Activated CD4-positive, alpha-beta T cell treated with anti-CD3 and anti-CD28 coated beads, Interleukin-2, amount 50 U/mL, for 16 hours (primary cell): ENCODE measurements at regions not wholly inside any gene's neighbourhood (a gene's known extent, or its start where the extent isn't known, plus 50 kb on each side); places are given as distances from the start of the nearest gene placed in this dataset.

Source experiments
- DNase-seq: peaks from one replicate; pipeline ENCODE4 v3.0.0-alpha.2; 2020

DNA sequence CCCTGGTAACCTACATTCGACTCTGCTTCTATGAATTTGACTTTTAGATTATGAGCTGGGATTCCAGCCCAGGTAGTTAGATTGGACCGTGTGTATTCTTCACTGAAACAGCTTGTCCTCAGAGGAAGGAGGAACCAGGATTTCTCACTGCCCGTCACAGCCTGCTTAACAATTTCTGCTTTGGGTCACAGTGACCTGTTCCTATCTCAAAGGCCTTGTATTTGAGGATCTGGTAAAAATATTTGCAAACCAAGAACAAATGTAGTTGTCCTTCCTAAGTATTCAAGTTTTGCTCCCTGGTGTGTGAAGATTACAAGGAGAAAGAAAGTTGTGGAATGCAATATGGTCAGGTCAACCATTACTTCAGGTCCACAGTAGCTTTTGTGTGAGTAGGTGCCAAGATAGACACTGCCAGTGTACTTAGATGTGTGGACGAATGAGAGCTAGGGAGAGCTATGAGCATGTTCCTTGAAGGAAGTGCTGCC is 55.1 kb downstream of the KIF4B start:
- no peak for DNase-seq

DNA sequence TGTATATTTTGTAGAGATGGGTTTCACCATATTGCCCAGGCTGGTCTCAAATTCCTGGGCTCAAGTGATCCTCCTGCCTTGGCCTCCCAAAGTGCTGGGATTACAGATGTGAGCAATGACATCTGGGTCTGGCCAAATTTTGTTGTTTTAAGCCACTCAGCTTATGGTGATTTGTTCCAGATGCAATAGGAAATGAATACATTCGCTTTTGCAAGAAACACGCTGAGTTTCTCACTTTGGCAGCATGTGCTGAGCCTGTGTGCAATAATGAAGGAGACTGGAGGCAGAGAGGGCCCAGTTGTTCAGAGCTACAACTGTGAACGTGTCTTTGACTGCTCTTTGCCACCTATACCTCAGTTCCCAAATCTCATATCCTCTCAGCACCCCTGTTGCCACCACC is 56.4 kb downstream of the KIF4B start:
- no peak for DNase-seq

DNA sequence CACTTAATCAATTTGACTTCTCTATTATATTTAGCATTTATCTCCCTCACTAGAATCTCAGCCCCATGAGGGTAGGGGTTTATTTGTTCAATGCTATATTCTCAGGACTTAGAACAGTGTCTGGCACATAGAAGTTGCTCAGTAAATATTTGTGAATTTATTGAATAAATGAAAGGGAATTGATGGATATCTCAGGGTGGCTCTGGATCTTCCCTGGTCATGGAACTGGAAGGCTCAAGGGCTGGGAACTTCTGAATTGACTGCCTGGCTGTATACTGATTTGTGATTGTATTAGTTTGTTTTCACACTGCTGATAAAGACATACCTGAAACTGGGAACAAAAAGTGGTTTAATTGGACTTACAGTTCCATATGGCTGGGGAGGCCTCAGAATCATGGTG is 57.2 kb downstream of the KIF4B start:
- DNase-seq: no peak

DNA sequence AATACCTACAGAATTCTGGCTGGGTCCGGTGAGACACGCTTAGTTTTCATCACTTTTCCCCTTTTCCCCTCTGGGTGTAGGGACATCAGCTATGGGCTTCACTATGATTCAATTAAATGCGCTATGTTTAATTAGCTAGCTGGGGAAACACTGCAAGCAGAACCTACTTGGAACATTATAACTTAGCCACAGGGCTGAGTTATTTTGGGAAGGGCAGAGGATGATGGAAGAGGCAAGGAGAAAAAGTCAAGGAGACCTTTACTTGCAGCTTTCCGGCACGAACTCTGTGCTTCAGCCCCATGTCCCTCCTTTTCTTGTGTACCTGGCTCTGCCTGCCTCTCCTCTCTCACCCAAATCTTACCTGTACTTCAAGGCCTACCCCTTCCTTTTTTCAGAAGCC is 62.8 kb downstream of the KIF4B start:
- DNase-seq: no peak

DNA sequence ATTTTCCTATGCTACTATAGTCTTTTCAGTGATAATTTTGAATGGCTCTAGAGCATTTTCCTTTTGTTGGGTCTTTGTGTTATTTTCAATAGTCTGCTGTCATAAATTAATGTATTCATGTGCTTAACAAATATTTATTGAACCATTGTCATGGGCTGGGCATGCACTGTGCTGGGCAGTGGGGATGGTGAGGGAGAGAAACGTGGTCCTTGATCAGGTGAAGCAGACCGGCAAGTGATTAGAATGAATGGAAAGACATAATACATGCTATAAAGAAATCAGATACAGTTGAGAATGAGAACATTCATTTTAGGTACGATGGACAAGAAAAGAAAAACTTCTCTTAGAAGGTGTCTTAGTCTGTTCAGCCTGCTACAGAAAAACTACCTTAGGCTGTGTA is 66.1 kb downstream of the KIF4B start:
- DNase-seq: no peak

DNA sequence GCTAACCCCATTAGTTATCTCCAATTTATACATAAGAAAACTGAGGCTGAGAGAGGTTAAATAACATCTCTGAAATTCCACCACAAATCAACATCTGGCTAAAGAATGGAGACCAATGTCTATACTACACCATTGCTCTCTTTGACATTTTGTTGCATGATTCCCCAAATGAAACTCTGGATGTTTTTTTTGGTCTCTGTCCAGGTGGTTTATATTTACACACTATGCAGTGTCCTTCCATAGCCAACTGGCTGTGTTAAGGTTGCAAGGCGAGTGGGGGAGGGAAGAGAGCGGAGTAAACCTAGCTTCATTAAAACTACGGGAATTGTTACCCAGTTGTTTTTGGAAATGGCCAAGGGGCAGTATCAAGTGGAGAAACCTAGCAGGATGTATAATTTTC is 67.2 kb downstream of the KIF4B start:
- DNase-seq: no peak

DNA sequence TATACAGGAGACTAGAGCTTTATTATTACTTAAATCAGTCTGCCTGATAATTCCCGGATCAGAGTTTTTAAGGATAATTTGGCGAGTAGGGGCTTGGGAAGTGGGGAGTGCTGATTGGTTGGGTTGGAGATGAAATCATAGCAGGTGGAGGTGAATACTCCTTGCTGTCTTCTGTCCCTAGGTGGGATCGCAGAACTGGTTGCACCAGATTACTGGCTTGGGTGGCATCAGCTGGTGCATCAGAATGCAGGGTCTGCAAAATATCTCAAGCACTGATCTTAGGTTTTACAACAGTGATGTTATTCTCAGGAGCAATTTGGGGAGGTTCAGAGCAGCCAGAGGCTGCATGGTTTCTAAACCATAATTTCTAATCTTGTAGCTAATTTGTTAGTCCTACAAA is 68.1 kb downstream of the KIF4B start:
- DNase-seq: no peak

DNA sequence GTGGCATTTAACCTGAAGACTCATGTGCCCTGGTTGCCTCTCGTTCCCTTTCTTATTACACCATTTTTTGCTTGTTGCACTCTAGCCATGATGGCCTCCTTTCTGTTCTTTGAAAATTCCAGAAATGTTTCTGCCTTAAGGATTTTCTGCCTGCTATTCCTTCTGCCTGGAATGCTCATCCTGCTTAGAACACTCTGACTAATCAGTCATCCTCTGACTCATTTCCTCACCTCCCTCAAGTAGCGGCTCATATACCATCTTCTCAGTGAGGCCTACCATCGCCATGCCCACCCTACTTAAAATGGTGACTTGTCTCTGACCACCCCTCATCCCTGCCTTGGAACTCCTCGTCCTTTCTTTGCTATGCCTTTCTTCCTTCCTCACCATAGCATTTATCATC is 68.8 kb downstream of the KIF4B start:
- DNase-seq: no peak

DNA sequence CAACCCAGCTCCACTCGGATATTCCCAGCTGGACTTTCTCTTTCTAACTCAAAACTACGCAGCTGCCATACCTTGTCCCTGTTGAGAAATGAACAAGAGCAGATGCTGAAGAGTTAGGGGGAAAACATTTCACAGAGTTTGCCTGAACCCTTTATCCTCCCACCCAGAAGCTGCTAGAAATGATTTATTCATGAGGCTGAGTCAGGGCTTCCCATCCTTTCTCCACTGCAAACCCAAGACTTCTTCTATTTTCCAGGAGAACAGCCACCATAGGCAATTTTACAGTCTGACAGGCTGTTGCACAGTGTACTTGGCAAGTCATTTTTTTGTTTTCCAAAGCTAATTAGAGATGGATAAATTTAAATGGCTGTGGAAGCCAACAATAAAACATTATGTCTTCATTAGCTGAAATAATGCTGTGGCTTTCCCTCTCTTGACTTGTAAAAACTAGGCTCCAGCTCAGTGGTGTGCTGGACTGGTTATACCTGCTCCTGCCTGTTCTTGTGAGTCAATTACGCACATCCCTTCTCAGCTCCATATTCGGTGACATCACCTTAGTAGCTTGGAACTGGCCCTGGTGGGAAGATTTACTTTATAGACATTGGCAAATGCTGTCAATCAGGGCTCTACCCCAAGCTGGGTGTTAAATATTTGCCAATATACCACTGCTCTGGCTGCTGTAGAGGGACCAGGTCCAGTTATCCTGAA is 71.9 kb downstream of the KIF4B start:
- DNase-seq: no peak

DNA sequence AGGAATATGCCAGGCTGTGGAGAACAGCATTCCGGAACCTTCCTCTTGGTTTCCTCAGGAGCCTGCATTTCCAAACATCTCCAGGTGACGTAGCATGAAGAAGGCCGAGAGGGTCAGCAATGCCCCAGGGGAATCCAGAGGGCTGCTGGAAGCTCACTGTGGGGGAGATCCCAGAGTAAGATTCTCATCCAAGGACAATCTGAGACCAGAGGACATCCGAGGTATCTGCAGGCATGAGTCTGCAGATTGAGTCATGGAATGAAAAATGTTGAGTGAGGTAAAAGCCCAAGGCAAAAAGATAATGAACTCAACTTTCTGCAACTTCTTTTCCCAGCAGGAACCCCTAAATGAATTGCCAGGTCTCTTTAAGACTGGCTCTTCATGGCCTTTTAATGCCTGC is 73.5 kb downstream of the KIF4B start:
- DNase-seq: no peak

DNA sequence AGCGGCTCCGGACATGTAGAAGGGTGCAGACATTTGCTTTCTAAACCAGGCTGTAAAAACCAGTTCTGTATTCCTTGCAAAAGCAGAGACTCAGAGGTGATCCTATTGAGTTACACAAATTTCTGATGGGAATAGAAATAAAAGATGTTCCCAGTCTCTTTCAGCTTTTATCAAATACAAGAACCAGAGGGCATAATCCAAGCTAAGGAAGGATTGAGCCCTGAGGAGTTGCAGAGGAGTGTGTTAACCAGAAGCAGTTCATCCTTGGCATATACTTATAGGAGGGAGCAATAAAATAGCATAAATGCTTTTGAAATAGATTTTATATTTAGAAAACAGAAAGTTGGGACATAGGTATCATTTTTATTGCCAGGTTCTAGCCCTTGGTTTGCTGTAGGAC is 75.3 kb downstream of the KIF4B start:
- DNase-seq: no peak

DNA sequence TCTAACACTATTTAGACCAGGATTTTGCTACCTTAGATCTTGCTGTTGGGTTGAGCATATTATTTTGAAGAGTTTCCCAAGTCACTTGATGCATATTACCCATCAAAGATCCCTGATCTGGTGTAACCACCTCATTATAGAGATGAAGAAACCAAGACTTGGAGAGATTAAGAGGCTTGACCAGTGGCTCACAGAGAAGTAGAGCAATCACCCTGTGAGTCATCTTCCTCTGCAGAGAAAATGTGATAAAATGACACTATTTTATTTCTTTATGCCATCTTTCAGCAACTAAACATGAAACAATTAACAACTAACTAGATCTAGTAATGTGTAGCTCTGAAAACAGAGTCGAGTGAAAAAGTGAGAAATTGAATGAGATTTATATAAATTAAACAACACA is 76.1 kb downstream of the KIF4B start:
- no peak for DNase-seq

DNA sequence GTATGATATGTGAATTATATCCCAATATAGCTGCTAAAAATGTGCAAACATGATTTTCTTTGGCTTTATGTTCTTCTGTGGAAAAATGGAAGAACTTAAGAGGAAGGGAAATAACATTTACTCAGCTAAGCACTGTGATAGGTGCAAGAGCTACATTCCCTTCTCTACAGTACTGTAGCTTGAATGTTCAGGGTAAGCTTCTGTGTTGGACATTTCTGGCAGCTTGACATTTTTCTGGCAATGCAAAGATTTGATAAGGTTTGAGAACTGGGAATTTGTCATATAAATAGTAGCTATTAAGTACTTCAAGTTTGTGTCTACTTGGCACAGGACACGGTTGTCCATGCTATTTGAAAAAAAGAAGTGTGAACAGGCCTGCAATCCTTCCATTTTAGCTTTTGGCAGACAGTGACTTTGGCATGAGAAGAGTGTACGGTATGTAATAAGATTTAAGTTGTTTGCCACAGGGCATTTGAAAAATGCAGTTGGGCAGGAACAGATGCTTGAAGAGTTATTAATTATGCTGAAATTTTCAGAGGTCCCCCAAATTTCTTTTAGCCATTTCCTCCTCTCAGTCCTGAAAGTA is 77.6 kb downstream of the KIF4B start:
- DNase-seq: no peak

DNA sequence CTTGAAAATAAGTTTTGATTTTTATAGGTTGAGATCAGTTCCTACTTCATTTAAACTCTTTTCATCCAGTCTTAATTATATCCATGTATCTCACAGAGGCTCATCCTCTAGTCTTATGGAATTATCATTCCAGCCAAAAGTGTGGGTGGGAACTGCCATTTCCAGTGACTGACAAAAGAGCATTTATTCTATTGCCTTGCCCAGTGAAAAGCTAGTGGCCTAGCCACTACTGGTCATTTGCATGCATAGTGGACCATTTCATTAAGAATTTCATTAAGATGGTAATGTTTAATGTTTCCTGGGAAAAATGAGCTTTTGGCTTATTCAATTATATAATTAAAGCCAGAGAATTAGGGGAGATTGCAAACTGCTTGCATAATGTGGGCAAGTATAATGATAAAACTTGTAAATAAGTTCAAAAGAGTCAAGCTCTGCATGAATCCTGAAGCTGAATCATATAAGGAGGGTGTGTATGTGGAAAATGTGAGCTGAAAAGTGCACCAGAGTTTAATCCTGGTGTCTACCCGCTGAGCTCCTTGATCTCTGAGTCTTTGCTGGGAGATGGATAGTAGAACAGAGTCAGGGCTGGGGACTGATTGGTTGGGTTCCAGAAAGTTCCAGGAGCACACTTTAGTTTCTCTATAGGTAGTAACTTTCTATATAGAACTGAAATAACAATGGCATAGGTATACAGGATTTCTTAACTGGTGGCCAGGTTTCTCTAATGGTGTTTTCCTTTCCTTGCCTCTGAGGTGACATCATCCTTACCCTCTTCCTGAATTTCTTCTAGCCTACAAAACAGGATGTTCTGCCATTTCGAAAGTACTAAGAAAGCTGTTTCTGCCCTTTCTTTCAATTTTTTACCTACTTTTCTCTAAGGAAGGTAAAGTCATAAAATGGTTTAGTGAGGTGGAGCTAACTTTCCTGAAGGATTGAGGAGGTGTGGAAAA is 78.5 kb downstream of the KIF4B start:
- no peak for DNase-seq

DNA sequence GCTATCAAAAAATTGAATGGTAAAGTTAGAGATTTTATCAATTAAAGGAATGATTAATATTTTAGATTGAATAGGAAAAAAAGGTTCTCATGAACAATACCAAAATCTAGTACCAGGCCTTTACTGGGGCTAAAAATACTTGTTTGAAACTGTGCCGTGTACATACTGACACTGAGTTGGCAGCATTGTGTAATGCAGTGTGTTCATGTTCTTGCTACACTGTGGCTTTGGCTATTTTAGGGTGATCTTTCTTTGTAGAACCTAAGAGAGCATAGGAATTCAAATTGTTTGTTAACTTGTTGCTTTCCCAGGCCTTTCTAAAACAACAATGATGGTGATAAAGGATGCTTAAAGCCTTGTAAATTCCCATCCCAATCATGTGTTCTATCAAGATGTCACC is 80.9 kb downstream of the KIF4B start:
- DNase-seq: no peak

DNA sequence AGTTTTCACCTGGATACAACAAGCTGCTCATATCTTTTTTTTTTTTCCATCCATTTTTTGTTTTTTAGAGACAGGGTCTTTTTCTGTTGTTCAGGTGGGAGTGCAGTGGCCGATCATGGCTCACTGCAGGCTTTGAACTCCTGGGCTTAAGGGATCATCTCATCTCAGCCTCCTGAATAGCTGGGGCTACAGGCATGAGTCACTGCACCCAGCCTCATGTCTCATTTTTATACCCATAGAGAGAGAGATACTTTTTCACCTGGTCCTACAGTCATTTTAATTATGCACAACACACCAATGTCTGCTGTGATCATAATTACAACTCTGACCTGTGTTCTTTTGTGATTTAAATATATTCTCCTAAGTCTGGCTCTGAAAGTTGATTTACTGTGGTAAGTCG is 84.4 kb downstream of the KIF4B start:
- DNase-seq: no peak

DNA sequence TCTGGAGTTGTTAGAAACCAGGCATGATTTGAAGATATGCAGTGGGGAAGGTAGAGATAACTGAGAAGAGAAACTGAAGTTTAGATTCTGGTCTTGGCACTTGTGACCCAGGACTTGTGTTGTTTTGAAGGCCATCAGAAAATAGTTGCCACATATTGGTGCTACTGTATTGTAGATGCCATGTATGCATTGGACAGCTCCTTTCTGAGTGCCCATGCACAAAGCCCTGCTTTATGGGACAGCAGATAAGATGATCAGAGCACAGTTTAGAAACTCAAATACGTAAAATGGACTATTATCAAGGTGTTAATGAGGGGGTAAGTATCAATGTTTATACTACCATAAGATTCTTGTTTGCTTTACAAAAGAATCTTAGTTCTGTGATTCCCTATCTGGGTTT is 84.9 kb downstream of the KIF4B start:
- DNase-seq: no peak

DNA sequence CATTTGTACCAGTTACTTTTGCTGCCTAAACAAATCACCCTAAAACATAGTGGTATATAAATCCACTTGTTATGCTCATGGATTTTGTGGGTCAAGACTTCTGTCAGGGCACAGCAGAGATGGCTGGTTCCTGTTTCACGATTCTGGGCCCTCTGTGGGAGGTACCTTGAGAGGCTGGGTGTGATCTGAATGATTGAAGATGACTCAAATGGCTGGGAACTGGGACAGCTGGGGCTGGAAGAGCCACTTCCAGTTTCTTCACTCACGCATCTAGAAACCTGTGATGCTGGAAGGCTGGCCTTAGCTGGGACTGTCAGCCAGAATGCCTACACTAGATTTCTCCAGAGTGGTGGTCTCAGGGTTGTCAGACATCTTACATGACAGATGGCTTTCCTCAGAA is 88.1 kb downstream of the KIF4B start:
- no peak for DNase-seq

DNA sequence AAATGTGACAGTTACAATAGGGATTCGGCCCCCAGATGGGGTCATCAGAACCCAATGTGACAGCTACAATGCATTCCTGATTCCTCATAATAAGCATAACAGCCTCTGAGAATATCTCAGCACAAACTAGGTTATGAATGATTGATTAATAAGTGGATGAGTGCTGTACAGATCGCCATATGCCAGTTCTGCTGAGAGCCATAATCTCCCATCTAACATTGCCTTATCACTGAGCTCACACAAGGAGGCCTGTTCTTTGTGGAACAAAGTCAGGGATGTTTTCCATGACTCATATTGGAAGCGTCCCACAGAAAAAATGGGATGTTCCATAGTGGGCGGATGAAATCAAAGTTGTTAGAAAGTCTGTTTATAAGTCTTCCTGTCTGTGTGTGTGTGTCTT is 89.6 kb downstream of the KIF4B start:
- no peak for DNase-seq

DNA sequence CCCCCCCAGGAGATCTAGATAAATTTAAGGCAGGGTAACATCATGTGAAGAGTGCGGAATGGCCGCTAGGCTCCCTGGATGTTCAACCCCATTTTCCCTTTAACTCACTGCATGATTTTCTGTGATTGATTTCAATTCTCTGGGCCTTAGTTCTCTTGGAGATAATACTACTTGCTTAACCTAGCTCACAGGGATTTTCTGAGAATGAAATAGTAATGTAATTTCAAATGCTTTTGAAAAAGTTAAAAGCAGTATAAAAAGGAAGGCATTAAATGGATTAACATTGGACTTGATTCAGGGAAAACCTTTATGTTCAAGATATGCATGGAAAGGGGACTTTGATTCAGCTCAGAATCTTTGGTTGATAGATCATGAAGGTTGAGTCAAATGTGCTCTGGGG is 90.9 kb downstream of the KIF4B start:
- no peak for DNase-seq

DNA sequence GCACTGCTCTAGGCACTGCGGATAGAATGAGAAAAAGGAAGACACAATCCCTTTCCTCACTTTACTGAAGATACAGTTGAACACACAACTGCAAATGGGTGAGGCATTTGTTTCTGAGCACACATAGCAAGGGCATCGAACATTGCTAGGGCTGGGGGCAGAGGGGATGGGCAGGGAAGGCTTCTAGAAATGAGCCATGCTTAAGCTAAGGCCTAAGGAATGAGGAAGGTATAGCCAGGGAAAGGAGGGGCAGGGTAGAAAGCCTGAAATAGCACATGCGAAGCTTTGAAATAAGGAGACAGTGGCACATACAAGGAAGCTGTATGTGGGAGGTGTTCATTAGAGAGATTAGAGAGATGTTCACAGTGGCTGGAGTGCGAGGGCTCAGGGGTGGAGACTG is 92.7 kb downstream of the KIF4B start:
- DNase-seq: no peak

DNA sequence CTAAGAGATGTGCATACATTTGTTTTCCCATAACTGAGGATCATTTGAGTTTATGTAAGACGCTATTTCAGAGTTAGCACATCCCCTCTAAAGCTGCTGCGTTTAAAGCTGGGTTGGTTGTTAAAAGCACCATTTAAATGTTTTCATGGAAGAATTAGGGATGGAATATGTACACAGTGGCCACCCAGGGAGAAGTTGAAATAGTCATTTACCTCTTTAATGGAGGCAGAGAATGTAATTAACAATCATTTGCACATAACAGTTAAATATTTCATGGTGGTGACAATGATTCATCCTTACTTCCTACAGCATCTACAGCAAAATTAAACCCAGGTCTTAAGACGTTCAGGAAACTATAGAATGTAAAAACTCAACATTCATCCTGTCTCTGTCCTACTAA is 100.3 kb downstream of the KIF4B start:
- no peak for DNase-seq

DNA sequence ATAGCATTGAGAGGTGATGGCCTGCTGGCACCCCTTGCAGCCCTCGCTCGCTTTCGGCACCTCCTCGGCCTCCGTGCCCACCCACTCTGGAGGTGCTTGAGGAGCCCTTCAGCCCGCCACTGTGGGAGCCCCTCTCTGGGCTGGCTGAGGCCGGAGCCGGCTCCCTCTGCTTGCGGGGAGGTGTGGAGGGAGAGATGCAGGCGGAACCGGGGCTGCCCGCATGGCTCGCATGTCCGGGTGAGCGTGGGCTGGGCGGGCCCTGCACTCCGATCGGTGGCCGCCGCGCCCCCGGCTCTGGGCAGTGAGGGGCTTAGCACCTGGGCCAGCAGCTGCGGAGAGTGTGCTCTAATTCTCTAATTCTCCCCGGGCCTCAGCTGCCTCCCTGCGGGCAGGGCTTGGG is 101.1 kb downstream of the KIF4B start:
- no peak for DNase-seq
